ENCODE measurements at regions not wholly inside any gene's neighbourhood (a gene's known extent, or its start where the extent isn't known, plus 50 kb on each side); places are given as distances from the start of the nearest gene placed in this dataset.

DNA sequence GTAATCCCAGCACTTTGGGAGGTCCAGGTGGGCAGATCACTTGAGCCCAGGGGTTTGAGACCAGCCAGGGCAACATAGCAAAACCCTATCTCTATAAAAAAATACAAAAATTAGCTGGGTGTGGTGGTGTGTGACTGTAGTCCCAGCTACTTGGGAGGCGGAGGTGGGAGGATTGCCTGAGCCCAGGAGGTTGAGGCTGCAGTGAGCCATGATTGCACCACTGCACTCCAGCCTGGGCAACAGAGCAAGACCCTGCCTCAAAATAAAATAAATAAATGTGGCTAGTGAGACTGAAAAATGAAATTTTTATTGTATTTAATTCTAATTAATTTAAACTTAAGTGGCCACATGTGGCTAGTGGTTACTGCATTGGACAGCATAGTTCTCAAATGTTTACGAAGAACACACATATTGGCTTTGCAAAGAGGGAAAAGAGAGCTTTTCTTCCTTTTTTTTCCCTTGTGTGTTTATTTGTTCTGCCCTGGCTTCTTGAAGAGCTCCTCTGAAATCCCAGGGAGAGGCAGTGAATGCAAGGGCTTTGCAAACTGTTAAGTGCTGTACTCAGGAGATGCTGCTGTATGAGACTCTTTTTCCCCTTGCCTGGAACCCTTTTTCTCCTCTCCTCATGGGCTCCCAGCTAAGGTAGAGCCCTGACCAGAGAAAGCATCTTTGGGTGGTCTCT lies 59.0 kb upstream of the RPL11 start:
- TF ChIP-seq CTCF (IDR thresholded peaks at IDR 0.05; ENCODE audit: insufficient read depth, low read depth, low read length, missing control alignments) = no peak
- DNase-seq (ENCODE audit: low read depth) = no peak
- H3K4me3 ChIP-seq (ENCODE audit: low read depth, low read length) = no peak overlapping the region

DNA sequence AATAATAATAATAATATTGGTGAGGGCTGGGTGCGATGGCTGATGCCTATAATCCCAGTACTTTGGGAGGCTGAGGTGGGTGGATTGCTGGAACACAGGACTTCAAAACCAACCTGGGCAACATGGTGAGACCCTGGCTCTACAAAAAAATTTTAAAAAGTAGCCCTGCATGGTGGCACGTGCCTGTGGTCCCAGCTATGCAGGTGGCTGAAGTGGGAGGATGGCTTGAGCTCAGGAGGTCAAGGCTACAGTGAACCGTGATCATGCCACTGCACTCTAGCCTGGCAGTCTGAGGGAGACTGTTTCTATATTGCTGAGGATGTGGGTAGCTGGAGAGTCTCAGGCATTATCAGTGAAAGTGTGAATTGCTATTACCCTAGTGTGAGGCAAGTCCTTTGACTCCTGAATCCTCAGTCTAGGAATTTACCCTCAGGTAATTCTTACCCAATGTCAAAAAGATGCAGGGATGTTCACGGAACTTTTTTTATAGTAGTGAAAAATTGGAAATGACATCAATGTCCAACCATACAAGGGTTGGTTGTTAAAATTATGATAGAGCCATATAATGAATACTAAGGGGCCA lies 61.8 kb upstream of the RPL11 start:
- DNase-seq (ENCODE audit: low read depth) = no peak
- no peak for TF ChIP-seq CTCF (IDR thresholded peaks at IDR 0.05; ENCODE audit: insufficient read depth, low read depth, low read length, missing control alignments)
- no peak overlapping the region for H3K4me3 ChIP-seq (ENCODE audit: low read depth, low read length)

- peak; percentile 59 for DNase-seq (ENCODE audit: low read depth)
- TF ChIP-seq CTCF (IDR thresholded peaks at IDR 0.05; ENCODE audit: insufficient read depth, low read depth, low read length, missing control alignments) = no peak
- no peak overlapping the region for H3K4me3 ChIP-seq (ENCODE audit: low read depth, low read length)
Measured at GRCh38 chr1:23628951-23629387, 62.6 kb upstream of the RPL11 start.

DNA sequence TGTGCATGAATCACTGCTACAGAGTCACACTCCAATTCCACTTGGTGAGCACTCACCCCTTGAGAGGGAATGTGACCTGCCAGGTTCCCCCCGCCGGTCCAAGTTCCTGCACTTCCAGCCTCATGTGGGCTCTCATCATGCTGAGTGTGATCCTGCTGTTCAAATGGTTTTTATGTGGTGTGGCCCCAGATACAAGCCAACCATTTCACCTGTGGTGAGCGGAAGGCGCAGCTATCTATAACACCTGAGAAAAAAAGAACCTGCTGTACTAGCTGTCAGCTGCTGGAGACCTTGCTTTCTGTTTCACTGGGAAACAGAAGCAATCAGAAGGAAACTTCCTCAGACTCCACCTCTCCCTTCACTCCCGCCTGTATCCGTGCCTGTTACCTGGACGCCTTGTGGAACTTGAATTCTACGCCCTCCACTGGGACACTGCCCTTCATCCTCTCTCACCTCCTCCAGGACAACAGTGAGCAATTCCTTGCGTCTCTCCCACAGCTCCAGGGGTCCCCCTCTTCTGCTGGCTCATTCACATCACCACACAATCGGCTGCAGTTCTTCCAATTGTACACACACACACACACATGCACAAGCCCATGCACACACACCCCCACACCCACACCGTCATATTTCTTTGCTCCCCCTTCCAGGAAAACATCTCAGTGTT lies 64.4 kb upstream of the RPL11 start:
- TF ChIP-seq CTCF (IDR thresholded peaks at IDR 0.05; ENCODE audit: insufficient read depth, low read depth, low read length, missing control alignments) = no peak

DNA sequence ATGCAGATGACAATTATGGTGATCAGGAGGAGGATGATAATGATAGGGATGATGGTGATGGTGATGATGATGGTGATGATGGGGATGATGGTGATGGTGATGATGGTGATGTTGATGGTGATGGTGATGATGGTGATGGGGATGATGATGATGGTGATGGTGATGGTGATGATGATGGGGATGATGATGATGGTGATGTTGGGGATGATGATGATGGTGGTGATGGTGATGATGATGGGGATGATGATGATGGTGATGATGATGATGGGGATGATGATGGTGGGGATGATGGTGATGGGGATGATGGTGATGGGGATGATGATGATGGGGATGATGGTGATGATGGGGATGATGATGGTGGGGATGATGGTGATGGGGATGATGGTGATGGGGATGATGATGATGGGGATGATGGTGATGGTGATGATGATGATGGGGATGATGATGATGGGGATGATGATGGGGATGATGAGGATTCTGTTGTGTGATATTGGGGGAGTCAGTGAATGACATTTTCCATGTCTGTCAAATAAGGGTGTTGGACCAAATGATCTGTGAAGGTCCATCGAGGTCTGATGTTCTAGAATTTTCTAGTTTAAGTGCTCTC lies 65.6 kb upstream of the RPL11 start:
- no peak overlapping the region for H3K4me3 ChIP-seq (ENCODE audit: low read depth, low read length)
- DNase-seq (ENCODE audit: low read depth) = no peak
- TF ChIP-seq CTCF (IDR thresholded peaks at IDR 0.05; ENCODE audit: insufficient read depth, low read depth, low read length, missing control alignments) = no peak

More for the DNA sequence above, 64.4 kb upstream of the RPL11 start:
- DNase-seq (ENCODE audit: low read depth) = peak; percentile 70
- no peak overlapping the region for H3K4me3 ChIP-seq (ENCODE audit: low read depth, low read length)

- peak; percentile 31 for DNase-seq (ENCODE audit: low read depth)
- no peak for TF ChIP-seq CTCF (IDR thresholded peaks at IDR 0.05; ENCODE audit: insufficient read depth, low read depth, low read length, missing control alignments)
- no peak overlapping the region for H3K4me3 ChIP-seq (ENCODE audit: low read depth, low read length)
Measured at GRCh38 chr1:23625459-23625858, 66.1 kb upstream of the RPL11 start.

Measured in GM12865 (cell line).